ENCODE measurements at regions not wholly inside any gene's neighbourhood (a gene's known extent, or its start where the extent isn't known, plus 50 kb on each side); places are given as distances from the start of the nearest gene placed in this dataset.
A peak's percentile ranks its signal among the peaks of the same experiment; 100 is the strongest.
"Not testable (repeated sequence)": the region's sequence is repeated elsewhere in the genome, so short reads cannot be mapped to it uniquely, and the experiment has no call there.

- no peak for DNase-seq
Observed at GRCh38 chr5:125222597-125223240, 476.3 kb upstream of the ZNF608 start.

- DNase-seq = no peak
Observed at GRCh38 chr5:125225424-125225823, 479.0 kb upstream of the ZNF608 start.

GRCh38 chr5:125226825-125227224, 480.4 kb upstream of the ZNF608 start:
- no peak for DNase-seq

DNA sequence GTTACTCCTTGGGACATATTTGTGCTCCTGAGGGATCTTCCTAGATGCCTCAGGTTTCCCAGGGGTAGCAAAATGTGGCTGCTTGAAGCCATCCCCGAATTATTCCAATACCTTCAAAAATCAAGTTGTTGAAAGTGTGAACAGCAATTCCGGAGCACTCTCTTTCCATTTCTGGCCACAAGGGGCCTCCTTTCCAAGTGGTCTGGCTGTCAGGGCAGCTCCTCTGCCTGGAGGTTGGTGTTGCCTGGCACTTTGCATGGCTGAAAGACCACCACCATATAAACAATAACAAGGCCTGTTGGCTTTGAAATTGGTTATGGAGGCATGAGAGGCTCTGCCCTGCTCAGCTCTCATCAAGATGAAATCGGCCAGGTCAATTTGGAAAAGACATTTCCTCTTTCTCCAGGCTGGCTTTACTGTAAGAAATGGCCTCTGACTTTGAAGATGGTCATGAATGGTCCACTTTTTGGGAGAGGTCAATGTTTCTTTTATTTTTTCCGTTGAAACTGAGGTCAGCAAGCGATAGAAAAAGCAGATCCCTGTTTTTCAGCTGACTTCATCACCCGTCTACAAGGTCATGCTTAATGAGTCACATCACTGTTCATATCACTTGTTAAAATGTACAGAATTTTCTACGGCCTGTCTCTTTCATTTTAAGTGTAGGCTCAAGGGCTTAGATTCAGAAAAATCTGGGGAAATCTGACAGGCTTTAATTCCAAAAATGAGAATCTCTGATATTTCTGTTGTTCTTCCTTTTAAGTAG, 481.1 kb upstream of the ZNF608 start:
- DNase-seq = peak in 1 of 2 experiments; percentile 13

DNA sequence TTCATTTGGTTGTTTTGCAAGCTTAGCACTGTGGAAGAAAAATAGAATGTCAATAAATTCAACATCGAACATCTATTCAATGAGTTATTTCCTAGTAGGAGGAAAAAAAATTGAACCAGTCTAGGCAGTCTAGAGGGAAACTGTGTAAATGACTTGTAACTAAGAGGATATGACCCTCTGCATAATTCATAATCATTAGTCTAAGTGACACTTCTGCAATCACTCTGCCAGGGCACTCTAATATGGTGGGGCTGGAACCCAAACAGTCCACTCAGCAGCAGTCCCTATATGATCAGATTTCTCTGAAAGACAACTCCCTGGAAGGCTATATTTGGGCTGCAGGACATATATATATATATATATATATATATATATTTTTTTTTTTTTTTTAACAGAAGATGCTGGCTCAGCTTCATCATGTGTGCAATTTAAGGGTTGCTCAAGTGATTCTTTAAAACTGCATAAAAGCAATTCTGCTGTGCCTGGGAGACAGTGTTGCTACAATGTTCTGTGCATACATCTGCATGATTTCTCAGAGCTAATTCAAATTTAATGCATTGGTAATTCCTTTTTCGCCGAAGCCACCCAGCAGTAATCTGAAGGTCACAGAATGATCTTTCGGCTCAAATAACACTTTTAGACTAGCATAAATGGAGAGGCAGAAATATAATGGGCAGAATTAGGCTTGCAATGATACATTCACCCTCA, 482.1 kb upstream of the ZNF608 start:
- DNase-seq = no peak

GRCh38 chr5:125229556-125229955, 483.1 kb upstream of the ZNF608 start:
- DNase-seq = no peak

- DNase-seq = no peak
Observed at GRCh38 chr5:125232779-125233230, 486.4 kb upstream of the ZNF608 start.

DNA sequence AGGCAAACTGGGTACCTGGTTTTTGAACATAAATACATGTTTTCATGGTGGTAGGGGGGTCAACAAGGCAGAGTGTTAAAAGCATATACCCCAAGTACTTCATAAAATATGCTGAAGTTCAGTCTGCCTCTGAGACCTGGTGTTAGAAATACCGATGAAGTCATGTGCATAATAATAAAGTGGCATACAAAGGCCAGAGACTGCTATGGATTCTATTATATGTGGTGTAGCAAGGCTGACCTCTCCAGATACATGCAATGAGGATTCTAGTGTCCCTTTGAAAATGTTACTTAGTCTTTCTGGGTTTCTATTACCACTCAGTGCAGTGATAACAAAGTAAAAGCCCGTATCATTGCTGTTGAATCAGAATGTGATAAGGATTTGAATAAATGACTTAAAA, 487.5 kb upstream of the ZNF608 start:
- no peak for DNase-seq

DNA sequence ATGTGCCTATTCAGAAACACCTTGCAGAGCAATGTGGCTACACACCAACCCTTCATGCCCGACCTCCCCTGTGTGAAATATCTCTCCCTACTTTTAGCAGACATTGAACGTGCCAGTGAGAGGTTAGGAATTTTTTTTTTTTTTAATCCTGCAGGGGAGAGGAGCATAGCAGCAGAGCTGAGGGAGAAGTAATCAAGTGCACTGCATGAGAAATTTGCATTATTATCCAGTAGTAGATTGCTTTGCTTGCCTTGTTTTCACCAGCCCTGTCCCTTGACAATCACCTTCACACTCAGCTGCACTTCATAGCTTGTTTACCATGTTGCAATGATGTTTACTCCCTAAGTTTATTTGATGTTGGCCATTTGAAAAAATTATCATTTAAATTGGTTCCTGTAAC, 489.6 kb upstream of the ZNF608 start:
- no peak for DNase-seq

- no peak for DNase-seq
Observed at GRCh38 chr5:125236981-125237380, 490.5 kb upstream of the ZNF608 start.

DNA sequence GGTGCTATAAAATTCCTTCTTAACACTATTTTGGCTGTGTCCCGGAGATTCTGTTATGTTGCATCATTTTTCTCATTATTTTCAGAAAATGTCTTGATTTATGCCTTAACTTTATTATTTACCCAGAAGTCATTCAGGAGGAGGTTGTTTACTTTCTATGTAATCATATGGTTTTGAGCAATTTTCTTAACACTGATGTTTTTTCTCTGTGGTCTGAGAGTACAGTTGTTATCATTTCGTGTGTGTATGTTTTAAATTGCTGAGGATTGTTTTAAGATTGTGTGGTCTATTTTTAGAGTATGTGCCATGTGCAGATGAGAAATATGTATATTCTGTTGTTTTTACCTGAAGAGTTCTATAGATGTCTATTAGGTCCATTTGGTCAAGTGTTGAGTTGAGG, 498.1 kb upstream of the ZNF608 start:
- no peak for DNase-seq

GRCh38 chr5:125245216-125245615, 498.8 kb upstream of the ZNF608 start:
- no peak for DNase-seq

- no peak for DNase-seq
Observed at GRCh38 chr5:125249400-125249799, 503.0 kb upstream of the ZNF608 start.

- no peak for DNase-seq
Observed at GRCh38 chr5:125251703-125252102, 505.3 kb upstream of the ZNF608 start.

GRCh38 chr5:125253634-125254033, 507.2 kb upstream of the ZNF608 start:
- DNase-seq = not testable (repeated sequence)

DNA sequence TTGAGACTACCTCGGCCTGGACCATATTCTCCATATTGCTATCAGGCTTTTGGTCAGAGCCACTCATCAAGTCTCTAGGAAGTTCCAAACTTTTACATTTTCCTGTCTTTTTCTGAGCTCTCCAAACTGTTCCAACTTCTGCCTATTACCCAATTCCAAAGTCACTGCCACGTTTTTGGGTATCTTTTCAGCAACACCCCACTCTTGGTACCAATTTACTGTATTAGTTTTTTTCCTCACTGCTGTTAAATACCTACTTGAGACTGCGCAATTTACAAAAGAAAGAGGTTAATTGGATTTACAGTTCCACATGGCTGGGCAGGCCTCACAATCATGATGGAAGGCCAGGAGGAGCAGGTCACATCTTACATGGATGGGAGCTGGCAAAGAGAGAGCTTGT, 507.8 kb upstream of the ZNF608 start:
- DNase-seq = no peak

DNA sequence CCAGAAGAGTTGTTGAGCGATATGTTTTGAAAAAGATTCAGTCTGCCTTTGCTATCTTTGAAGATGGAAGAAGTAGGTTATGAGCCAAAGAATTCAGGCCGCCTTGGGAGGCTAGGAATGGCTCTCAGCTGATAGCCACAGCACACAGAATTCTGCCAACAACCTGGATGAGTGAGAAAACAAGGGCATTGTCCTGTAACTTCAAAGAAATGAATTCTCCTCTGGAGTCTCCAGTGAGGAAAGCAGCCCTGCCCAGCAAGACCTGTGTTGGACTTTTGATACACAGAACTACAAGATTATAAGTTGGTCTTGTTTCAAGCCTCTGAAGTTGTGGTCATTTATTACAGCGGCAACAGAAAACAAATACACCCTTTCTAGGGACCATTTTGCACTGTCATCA, 509.9 kb upstream of the ZNF608 start:
- no peak for DNase-seq

- peak; percentile 51 to 62 for DNase-seq
Observed at GRCh38 chr5:125257057-125257972, 510.9 kb upstream of the ZNF608 start.

DNA sequence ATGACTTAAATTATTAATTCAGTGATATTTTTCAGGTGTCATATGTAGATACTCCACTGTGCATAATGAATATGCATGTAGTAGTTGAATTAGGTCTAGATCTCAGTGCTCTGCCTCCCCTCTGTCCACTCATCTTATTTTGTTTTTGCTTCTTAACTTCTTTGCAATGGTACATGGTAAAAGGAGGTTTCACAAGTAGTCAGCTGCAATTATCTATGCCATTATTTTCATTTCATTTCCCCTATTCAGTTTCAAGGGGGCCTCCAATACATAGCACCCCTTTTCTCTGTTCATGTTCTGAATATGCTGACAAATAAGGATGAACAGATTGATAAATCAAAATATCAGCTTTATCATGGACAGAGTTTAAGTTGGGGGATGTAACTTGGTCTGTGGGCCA, 511.6 kb upstream of the ZNF608 start:
- DNase-seq = no peak

DNA sequence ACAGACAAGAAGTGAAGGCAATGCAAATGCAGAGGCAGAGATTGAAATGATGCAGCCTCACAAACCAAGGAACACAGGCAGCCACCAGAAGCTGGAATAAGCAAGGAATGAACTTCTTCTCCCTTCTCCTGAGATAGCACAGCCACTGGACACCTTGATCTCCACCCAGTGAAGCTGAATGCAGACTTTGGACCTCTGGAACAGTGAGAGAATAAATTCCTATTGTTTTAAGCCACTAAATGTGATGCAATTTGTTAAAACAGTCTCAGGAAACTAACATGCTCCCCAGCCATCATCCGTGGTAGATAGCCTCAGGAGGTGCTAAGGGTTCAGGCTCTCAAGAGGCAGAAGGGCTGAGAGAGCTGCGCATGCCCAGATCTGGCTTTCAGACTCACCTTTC, 512.2 kb upstream of the ZNF608 start:
- no peak for DNase-seq

DNA sequence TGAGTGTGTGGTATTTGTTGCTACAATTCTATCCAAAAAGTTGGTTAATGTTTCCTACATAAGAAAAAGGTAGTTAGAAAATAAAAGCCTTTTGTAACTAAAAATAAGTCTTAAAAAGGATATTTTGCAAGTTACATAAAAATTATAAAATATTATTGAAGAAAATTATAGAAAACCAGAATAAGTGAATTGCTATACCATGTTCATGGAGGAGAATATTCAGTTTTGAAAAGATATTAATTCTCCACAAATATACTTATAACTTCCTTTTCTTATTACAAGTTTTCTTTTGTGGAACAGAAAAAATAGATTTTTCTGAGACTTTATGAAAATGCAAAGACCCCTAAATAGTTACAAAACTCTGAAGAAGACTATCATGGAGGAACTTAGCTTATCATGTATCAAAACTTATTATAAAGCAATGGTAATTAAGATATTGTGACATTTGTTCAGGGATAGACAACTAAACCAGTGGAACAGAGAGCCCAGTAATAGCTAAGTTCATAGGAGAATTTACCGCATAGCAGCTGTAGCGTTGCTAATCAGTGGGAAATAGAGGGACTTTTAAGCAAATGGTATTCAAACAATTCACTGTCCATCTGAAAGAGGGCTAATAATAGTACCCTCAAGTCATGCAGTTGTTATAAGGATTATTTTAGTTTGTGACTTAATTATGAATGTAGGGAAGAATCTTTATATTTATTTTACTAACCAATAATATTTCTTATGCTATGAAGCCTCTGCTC, 515.2 kb upstream of the ZNF608 start:
- DNase-seq = no peak

- DNase-seq = no peak
Observed at GRCh38 chr5:125262782-125263181, 516.3 kb upstream of the ZNF608 start.
